ENCODE measurements at regions not wholly inside any gene's neighbourhood (a gene's known extent, or its start where the extent isn't known, plus 50 kb on each side); places are given as distances from the start of the nearest gene placed in this dataset.

DNA sequence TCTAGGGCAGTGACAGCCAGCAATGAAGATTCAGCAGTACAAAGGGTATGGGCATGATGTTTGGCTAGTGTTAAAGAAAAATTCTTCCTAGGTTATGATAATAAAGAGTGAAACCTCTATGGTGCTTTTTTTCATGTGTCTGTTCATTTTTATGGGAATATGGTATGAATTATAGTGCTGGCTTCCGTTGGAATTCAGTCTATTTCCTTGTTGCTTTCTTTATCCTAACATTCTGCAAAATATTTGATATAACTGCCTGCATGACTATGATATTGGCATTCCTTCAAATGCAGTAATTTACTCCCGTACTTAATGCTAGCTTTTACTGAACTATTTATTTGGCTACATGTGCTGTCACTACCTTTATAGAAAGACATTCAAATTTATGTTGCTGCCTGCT, 57.6 kb upstream of the ATP11B start:
- no peaks in the 10 kb centered on the region for H3K27me3 ChIP-seq
- WGBS = 27% methylated on average over 2 of the region's 2 CpGs
- H3K27ac ChIP-seq = no peak overlapping the region
- TF ChIP-seq POLR2AphosphoS5 (IDR thresholded peaks at IDR 0.05) (no peak), EP300 (IDR thresholded peaks at IDR 0.05) (no peak), POLR2A (IDR thresholded peaks at IDR 0.05) (no peak)
- TF ChIP-seq, protein P1, sequence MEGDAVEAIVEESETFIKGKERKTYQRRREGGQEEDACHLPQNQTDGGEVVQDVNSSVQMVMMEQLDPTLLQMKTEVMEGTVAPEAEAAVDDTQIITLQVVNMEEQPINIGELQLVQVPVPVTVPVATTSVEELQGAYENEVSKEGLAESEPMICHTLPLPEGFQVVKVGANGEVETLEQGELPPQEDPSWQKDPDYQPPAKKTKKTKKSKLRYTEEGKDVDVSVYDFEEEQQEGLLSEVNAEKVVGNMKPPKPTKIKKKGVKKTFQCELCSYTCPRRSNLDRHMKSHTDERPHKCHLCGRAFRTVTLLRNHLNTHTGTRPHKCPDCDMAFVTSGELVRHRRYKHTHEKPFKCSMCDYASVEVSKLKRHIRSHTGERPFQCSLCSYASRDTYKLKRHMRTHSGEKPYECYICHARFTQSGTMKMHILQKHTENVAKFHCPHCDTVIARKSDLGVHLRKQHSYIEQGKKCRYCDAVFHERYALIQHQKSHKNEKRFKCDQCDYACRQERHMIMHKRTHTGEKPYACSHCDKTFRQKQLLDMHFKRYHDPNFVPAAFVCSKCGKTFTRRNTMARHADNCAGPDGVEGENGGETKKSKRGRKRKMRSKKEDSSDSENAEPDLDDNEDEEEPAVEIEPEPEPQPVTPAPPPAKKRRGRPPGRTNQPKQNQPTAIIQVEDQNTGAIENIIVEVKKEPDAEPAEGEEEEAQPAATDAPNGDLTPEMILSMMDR (IDR thresholded peaks at IDR 0.05) = no peak
- H3K36me3 ChIP-seq = no peaks in the 10 kb centered on the region
- H3K4me3 ChIP-seq = no peak overlapping the region
- no peak for DNase-seq (ENCODE audit: low spot score in 2 of 2)
- peaks cover 9% of the 10 kb centered on the region for H3K4me1 ChIP-seq
- H3K9me3 ChIP-seq = no peaks in the 10 kb centered on the region

DNA sequence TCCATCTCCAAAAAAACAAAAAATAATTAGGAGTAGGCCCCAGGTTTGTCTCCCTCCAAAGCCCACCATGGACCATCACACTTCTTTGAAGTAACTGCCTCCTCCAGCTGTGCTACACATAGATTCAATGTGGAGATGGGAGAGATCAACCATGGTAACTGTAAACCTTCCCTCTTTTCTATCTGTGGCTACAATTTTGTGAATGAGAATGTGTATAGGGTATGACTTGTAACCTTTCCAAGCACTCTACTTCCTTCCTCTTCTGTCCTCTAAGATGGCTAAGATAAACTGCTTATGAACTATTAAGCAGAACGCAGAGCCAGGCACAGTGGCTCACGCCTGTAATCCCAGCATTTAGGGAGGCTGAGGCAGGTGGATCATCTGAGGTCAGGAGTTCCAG, 55.5 kb upstream of the ATP11B start:
- no peaks in the 10 kb centered on the region for H3K9me3 ChIP-seq
- no peaks in the 10 kb centered on the region for H3K27me3 ChIP-seq
- H3K4me3 ChIP-seq = no peak overlapping the region
- H3K27ac ChIP-seq = no peak overlapping the region
- peaks cover 9% of the 10 kb centered on the region for H3K4me1 ChIP-seq
- H3K36me3 ChIP-seq = no peaks in the 10 kb centered on the region
- 82% methylated on average over 2 of the region's 2 CpGs for WGBS
- no peak for DNase-seq (ENCODE audit: low spot score in 2 of 2)
- TF ChIP-seq, protein P1 (IDR thresholded peaks at IDR 0.05) = no peak
- TF ChIP-seq POLR2AphosphoS5 (IDR thresholded peaks at IDR 0.05) (no peak), EP300 (IDR thresholded peaks at IDR 0.05) (no peak), POLR2A (IDR thresholded peaks at IDR 0.05) (no peak)

DNA sequence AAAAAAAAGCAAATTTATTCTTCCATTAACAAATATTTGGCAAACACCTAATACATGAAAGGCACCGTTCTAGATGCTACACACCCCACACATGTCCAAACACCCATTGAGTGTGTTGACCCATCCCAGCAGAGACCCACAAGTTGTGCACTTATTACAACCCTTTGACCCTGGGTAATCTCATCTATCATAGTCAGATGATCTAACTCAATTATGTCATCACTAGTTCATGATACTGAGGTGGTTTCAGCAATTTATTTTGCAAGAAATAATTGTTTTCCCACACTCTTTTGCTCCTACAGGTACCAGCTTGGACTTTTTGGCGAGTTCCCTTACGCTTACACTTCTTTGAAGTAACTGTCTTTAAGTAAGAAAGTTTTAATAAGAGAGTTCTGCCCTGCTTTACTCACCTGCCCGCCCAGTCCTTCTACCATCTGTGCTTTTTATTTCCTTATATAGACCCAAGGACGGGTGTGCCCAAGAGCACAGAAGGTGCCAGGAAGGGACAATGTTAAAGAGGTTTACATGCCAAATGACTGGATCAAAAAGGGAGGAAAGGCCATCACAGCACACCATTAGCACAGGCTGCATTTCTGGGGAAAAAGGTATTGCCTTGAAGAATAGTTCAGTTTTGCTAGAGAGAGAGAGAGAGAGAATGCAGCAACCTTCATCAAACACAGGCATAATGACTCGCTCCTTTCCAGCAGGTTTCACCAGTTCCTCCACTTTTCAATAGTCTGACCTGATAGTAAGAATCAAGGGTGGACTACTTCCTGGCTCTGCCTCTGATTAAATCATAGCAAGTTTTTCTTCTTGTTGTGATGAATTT, 54.5 kb upstream of the ATP11B start:
- WGBS = 56% methylated on average over 6 of the region's 6 CpGs
- TF ChIP-seq, protein P1 (IDR thresholded peaks at IDR 0.05) = no peak
- no peak for TF ChIP-seq POLR2A (IDR thresholded peaks at IDR 0.05)
- no peak for TF ChIP-seq EP300 (IDR thresholded peaks at IDR 0.05)
- TF ChIP-seq POLR2AphosphoS5 (IDR thresholded peaks at IDR 0.05) = no peak
- DNase-seq (ENCODE audit: low spot score in 2 of 2) = no peak
- Histone ChIP-seq H3K4me1 (peaks cover 9% of the 10 kb centered on the region), H3K9me3 (no peaks in the 10 kb centered on the region), H3K36me3 (no peaks in the 10 kb centered on the region), H3K27me3 (no peaks in the 10 kb centered on the region), H3K4me3 (no peak overlapping the region), H3K27ac (peak overlapping the region; percentile 43)

DNA sequence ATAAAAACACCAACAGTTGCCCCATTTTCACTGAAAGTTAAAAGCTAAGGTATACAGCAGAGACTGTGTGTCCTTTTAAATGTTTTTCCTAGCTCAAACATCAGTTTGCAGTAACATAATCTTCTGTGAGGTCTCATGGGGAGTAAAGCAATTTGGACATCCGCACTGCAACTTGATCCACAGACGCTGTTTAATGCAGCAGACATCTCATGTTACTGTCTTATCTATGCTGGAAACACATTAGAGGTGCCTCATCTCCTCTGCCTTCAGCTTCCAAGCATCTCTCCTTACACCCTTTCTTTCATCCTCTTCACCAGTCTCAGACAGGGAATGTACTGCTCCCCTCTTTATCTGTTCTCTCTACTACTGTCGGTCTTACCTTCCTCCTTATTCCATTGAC, 53.7 kb upstream of the ATP11B start:
- no peak for DNase-seq (ENCODE audit: low spot score in 2 of 2)
- no peaks in the 10 kb centered on the region for H3K36me3 ChIP-seq
- H3K27me3 ChIP-seq = no peaks in the 10 kb centered on the region
- peaks cover 9% of the 10 kb centered on the region for H3K4me1 ChIP-seq
- H3K4me3 ChIP-seq = no peak overlapping the region
- TF ChIP-seq POLR2AphosphoS5 (IDR thresholded peaks at IDR 0.05) (no peak), POLR2A (IDR thresholded peaks at IDR 0.05) (no peak)
- TF ChIP-seq, protein P1 (IDR thresholded peaks at IDR 0.05) = no peak
- peak overlapping the region; percentile 61 for H3K27ac ChIP-seq
- 37% methylated on average over 3 of the region's 3 CpGs for WGBS
- H3K9me3 ChIP-seq = no peaks in the 10 kb centered on the region

DNA sequence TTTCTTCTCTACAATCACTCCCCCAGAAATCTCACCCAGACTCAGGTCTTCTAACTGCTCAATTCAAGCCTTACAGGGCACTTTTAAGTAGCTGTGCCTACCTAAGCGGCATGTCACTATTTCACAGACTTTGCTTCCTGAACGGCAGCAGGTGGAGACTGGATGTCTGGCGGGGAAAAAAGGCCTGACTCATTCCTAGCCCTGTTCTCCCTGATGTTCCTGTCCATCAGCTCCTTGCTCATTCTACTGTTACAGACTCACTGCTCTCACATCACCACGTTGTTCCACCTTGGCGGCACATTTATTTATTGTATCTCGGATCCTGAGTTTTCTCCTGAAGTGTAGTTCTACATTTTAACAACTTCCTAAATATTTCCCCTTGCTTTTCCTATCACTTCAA, 52.6 kb upstream of the ATP11B start:
- no peaks in the 10 kb centered on the region for H3K27me3 ChIP-seq
- peak overlapping the region; percentile 51 for H3K27ac ChIP-seq
- no peaks in the 10 kb centered on the region for H3K9me3 ChIP-seq
- peaks cover 9% of the 10 kb centered on the region for H3K4me1 ChIP-seq
- H3K36me3 ChIP-seq = no peaks in the 10 kb centered on the region
- DNase-seq (ENCODE audit: low spot score in 2 of 2) = no peak
- WGBS = 51% methylated on average over 6 of the region's 6 CpGs
- TF ChIP-seq EP300 (IDR thresholded peaks at IDR 0.05) (no peak), POLR2AphosphoS5 (IDR thresholded peaks at IDR 0.05) (peak in 1 of 3 donors; percentile 71)
- H3K4me3 ChIP-seq = no peak overlapping the region

Measured in suprapubic skin (tissue), 4 donors.